ENCODE measurements at regions not wholly inside any gene's neighbourhood (a gene's known extent, or its start where the extent isn't known, plus 50 kb on each side); places are given as distances from the start of the nearest gene placed in this dataset.

- TF ChIP-seq, protein P1, sequence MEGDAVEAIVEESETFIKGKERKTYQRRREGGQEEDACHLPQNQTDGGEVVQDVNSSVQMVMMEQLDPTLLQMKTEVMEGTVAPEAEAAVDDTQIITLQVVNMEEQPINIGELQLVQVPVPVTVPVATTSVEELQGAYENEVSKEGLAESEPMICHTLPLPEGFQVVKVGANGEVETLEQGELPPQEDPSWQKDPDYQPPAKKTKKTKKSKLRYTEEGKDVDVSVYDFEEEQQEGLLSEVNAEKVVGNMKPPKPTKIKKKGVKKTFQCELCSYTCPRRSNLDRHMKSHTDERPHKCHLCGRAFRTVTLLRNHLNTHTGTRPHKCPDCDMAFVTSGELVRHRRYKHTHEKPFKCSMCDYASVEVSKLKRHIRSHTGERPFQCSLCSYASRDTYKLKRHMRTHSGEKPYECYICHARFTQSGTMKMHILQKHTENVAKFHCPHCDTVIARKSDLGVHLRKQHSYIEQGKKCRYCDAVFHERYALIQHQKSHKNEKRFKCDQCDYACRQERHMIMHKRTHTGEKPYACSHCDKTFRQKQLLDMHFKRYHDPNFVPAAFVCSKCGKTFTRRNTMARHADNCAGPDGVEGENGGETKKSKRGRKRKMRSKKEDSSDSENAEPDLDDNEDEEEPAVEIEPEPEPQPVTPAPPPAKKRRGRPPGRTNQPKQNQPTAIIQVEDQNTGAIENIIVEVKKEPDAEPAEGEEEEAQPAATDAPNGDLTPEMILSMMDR (IDR thresholded peaks at IDR 0.05): no peak
- no peak for TF ChIP-seq EZH2phosphoT487 (IDR thresholded peaks at IDR 0.05)
Measured at GRCh38 chr1:194118086-194118485, 931.7 kb upstream of the B3GALT2 start.

All from neural progenitor cell (in vitro differentiated cells).